Rectal smooth muscle tissue (tissue), 1 donor: ENCODE measurements at regions not wholly inside any gene's neighbourhood (a gene's known extent, or its start where the extent isn't known, plus 50 kb on each side); places are given as distances from the start of the nearest gene placed in this dataset.

Experiments
- H3K27ac ChIP-seq: one replicate; pipeline ENCODE4 v1.7.0; 2013; ENCODE audit warnings: low read depth, low read length, inconsistent platforms
- H3K27me3 ChIP-seq: one replicate; pipeline ENCODE4 v1.7.0; 2013; ENCODE audit warnings: low read length; ENCODE audit not compliant: control insufficient read depth, insufficient read depth
- H3K36me3 ChIP-seq: one replicate; pipeline ENCODE4 v1.7.0; 2013; ENCODE audit warnings: low read length; ENCODE audit not compliant: control insufficient read depth, insufficient read depth
- H3K4me1 ChIP-seq: one replicate; pipeline ENCODE4 v1.7.0; 2013; ENCODE audit warnings: low read length; ENCODE audit not compliant: control insufficient read depth, insufficient read depth
- H3K4me3 ChIP-seq: one replicate; pipeline ENCODE4 v1.7.0; 2013; ENCODE audit warnings: low read length
- H3K9ac ChIP-seq: one replicate; pipeline ENCODE4 v1.7.0; 2013; ENCODE audit warnings: low read length

GRCh38 chr3:168881804-168882203 lies 781.7 kb downstream of the MECOM start:
- Histone ChIP-seq H3K4me1 (no peaks in the 10 kb centered on the region), H3K36me3 (no peaks in the 10 kb centered on the region), H3K9ac (no peak overlapping the region), H3K4me3 (no peak overlapping the region), H3K27me3 (no peaks in the 10 kb centered on the region), H3K27ac (no peak overlapping the region)

DNA sequence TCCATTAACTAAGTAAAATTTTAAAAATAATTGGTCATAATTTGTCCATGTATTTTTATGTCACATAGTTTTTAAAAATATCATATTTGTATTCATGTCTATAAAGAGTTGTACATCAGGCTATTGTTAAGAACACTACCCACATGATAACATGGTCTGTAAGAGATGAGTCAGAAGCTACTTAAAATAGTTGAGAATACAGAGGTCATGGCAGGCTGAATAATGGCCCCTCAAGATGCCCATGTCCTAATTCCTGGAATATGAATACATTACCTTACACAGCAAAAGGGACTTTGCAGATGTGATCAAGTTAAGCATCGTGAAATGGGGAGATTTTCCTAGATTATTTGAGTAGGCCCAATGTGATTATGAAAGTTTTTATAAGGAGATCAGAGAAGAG lies 782.9 kb upstream of the GOLIM4 start:
- Histone ChIP-seq H3K27me3 (no peaks in the 10 kb centered on the region), H3K36me3 (no peaks in the 10 kb centered on the region), H3K27ac (no peak overlapping the region), H3K4me1 (no peaks in the 10 kb centered on the region), H3K4me3 (no peak overlapping the region), H3K9ac (no peak overlapping the region)

- Histone ChIP-seq H3K9ac (no peak overlapping the region), H3K4me1 (no peaks in the 10 kb centered on the region), H3K27ac (no peak overlapping the region), H3K4me3 (no peak overlapping the region), H3K27me3 (no peaks in the 10 kb centered on the region), H3K36me3 (no peaks in the 10 kb centered on the region)
These were observed 782.2 kb upstream of the GOLIM4 start for GRCh38 chr3:168877899-168878298.

DNA sequence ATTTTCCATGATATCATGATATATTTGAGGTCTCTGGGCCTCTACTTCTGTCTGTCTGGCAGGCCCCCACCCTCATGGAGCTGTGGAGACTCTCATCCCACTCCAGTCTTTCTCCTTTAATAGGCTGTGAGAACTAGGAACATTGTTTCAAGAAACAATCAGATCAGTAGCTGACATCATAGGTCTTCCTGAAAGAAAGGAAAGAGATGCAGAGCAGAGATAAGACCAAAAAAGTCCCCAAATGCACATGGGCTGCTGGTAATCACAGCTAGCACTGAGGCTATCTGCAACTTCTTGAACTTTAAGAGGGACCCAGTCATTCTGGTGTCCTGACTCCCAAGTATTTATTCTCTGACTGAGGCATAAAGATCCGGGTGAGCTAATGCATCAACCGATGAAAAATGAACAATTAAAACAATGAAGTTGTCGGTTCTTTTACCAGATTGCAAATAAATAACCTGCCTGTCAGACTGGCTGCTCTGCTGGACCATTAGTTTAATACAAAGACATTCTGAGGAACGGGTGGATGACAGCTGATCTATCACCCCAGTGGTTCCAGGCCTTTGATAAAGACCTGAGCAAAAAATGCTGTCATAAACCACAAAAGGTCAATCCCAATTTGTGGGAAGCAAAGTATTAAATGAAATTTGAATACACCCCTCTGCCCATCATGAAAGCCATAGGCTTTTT lies 780.8 kb upstream of the GOLIM4 start:
- Histone ChIP-seq H3K9ac (no peak overlapping the region), H3K27me3 (no peaks in the 10 kb centered on the region), H3K36me3 (no peaks in the 10 kb centered on the region), H3K27ac (no peak overlapping the region), H3K4me3 (no peak overlapping the region), H3K4me1 (no peaks in the 10 kb centered on the region)

DNA sequence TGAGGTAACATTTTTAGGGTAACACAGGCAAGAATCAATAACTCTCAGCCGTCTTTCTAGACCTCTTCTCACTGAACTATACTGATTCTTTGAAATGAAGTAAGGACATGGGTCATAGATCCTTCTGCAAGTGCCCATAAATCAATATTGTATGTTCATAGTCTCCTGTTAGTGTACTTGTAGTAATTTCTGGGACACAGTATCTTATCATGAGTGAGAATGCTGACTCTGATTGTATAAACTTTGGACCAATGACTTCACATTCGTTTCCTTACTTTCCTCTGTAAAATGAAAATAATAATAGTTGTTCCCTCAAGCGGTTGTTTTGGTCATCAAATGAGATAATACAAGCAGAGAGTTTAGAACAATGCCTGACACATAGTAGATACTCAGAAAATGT lies 777.1 kb upstream of the GOLIM4 start:
- no peak overlapping the region for H3K27ac ChIP-seq
- H3K27me3 ChIP-seq: no peaks in the 10 kb centered on the region
- no peaks in the 10 kb centered on the region for H3K4me1 ChIP-seq
- H3K9ac ChIP-seq: no peak overlapping the region
- H3K36me3 ChIP-seq: no peaks in the 10 kb centered on the region
- H3K4me3 ChIP-seq: no peak overlapping the region

DNA sequence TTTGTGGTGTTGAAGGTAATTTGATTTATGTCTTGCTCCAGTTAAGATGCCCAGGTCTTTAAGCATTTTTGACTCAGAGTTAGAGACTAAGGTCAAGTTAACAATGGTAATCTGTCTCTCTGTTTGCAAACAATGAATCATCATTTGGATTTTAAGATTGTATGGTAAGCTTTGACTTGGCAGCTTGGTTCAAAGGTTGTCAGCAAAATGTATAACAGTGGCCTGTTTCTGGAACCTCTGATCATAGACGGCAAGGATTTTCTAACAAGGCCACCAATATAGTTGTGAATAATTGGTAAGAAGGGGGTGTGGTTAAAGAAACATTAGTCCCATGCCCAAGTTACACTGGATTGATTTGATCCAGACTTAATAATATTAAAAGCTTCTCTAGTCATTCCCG lies 775.2 kb upstream of the GOLIM4 start:
- no peaks in the 10 kb centered on the region for H3K27me3 ChIP-seq
- H3K4me1 ChIP-seq: no peaks in the 10 kb centered on the region
- no peaks in the 10 kb centered on the region for H3K36me3 ChIP-seq
- no peak overlapping the region for H3K27ac ChIP-seq
- H3K9ac ChIP-seq: no peak overlapping the region
- no peak overlapping the region for H3K4me3 ChIP-seq

GRCh38 chr3:168865022-168865551 lies 769.4 kb upstream of the GOLIM4 start:
- H3K27ac ChIP-seq: no peak overlapping the region
- H3K4me3 ChIP-seq: no peak overlapping the region
- H3K36me3 ChIP-seq: no peaks in the 10 kb centered on the region
- H3K9ac ChIP-seq: no peak overlapping the region
- no peaks in the 10 kb centered on the region for H3K27me3 ChIP-seq
- H3K4me1 ChIP-seq: no peaks in the 10 kb centered on the region

DNA sequence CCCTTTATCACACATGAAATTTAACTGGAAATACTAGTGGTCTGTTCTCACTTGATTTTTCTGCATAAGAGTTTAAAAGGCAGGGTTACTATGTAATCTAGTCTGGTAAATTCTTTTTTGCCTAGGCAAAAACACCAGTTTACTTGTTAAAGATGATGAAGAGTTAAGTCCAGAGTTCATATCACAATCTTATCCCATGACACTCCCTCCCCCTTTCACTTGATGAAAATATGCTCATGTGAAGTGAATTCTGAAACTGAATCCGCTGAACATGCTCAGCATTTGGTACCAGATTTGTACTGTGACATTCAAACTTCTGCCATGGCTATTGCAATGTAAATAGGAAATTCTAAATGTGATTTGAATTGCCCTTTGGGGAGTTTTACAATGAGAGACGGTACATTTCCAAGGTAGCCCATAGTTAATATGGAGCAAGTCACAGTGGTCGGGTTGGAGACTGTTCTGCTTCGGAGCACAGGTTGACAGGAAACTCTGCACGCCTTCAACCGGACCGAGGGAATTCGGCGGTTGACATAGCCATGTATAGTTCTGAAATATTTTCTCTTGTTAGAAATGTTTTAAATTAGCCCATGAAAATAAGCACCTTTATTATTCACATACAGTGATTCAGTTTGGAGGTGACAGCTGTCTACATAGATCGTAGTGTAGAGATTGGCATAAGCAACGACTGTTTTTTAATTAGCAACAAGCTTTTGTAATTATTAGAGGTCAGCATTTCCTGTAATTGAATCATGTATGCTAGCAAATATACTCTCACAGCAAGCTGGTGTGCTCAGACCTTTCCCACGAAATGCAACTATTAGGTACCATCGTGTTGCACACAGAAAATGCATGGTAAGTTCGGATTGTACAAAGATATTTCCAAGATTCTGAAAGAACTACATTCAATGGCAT lies 768.6 kb upstream of the GOLIM4 start:
- no peaks in the 10 kb centered on the region for H3K36me3 ChIP-seq
- no peaks in the 10 kb centered on the region for H3K4me1 ChIP-seq
- no peaks in the 10 kb centered on the region for H3K27me3 ChIP-seq
- H3K27ac ChIP-seq: no peak overlapping the region
- no peak overlapping the region for H3K9ac ChIP-seq
- H3K4me3 ChIP-seq: no peak overlapping the region

GRCh38 chr3:168863561-168863960 lies 767.8 kb upstream of the GOLIM4 start:
- no peaks in the 10 kb centered on the region for H3K4me1 ChIP-seq
- H3K36me3 ChIP-seq: no peaks in the 10 kb centered on the region
- H3K9ac ChIP-seq: no peak overlapping the region
- H3K4me3 ChIP-seq: no peak overlapping the region
- no peak overlapping the region for H3K27ac ChIP-seq
- H3K27me3 ChIP-seq: no peaks in the 10 kb centered on the region

DNA sequence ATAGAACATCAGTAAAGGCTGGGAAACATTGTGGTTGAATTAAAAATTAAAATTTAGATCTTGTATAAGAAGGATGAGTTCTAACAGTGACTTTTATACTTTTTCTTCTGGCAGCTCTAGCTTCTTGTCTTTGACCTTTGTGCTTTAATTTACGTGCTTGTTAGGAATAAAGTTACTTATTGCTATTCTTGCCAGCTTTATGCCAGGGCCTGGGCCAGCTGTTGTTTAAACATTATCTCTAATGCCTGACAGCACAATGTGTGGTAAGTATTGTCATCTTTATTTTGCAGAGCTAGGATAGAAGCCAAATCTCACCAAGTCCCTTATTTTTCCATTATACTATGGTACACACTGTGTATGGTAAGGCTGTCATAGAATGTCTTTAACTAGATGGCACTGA lies 766.7 kb upstream of the GOLIM4 start:
- no peaks in the 10 kb centered on the region for H3K27me3 ChIP-seq
- H3K4me3 ChIP-seq: no peak overlapping the region

DNA sequence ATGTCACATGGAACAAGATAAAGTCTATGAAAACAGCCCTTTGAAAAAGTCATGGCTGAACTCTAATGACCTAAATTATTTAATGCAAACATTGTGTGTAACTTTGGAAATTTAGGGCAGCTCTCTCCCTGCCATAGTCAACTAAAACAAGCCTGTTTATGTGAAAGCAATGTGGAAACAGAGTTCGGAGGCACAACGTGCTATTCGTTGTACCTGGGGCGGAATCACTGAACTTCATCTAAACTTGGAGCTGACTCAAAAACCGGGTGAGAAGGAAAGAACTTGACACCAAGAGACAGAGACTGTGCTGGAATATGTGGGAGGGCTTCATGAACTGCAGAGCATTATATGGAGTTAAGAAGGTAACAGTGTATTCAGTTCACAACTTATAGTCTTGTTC lies 764.9 kb upstream of the GOLIM4 start:
- Histone ChIP-seq H3K4me3 (no peak overlapping the region), H3K27me3 (no peaks in the 10 kb centered on the region), H3K4me1 (no peaks in the 10 kb centered on the region), H3K27ac (no peak overlapping the region), H3K9ac (no peak overlapping the region), H3K36me3 (no peaks in the 10 kb centered on the region)

More for the DNA sequence above, 766.7 kb upstream of the GOLIM4 start:
- Histone ChIP-seq H3K27ac (no peak overlapping the region), H3K9ac (no peak overlapping the region), H3K36me3 (no peaks in the 10 kb centered on the region), H3K4me1 (no peaks in the 10 kb centered on the region)

DNA sequence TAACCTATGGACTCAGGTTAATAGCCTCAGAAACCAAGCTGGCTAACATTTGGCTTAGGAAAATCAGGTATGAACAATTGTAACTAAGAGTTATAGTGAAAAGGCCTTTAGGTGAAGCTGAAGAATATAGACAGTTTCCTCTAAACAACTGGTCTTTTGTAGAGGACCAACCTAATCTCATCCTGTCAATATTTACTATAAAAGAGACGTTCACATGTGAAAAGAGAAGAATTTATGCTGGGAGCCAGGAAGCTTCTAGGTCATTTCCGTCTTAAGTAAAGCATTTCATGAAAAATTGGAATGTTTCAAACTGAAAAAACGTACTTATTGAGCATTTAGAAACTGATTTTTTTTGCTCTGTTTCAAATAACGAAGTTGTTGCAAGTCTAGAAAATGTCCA lies 764.3 kb upstream of the GOLIM4 start:
- H3K9ac ChIP-seq: no peak overlapping the region
- no peak overlapping the region for H3K27ac ChIP-seq
- no peaks in the 10 kb centered on the region for H3K4me1 ChIP-seq
- H3K4me3 ChIP-seq: no peak overlapping the region
- H3K36me3 ChIP-seq: no peaks in the 10 kb centered on the region
- no peaks in the 10 kb centered on the region for H3K27me3 ChIP-seq
